ENCODE measurements at regions not wholly inside any gene's neighbourhood (a gene's known extent, or its start where the extent isn't known, plus 50 kb on each side); places are given as distances from the start of the nearest gene placed in this dataset.

GRCh38 chr12:93130366-93131054, 201.4 kb upstream of the EEA1 start:
- no peak overlapping the region for H3K27ac ChIP-seq (ENCODE audit: low read depth in 2 of 2, low read length in 1 of 2)
- H2AFZ ChIP-seq (ENCODE audit: low read depth), result no peak overlapping the region
- CTCF ChIA-PET, result no interaction called here
- 77% methylated on average over 4 of the region's 4 CpGs for WGBS (ENCODE audit: low lambda C conversion rate)
- no peaks in the 10 kb centered on the region for H3F3A ChIP-seq (replicated peaks; ENCODE audit: insufficient read depth)
- POLR2A ChIA-PET, result no interaction called here
- no peaks in the 10 kb centered on the region for H3K36me3 ChIP-seq (replicated peaks in 1 of 2; ENCODE audit: control insufficient read depth in 1 of 2, insufficient read depth in 2 of 2, low read length in 1 of 2)
- no peaks in the 10 kb centered on the region for H3K79me2 ChIP-seq (ENCODE audit: insufficient read depth)
- peaks cover 0 to 8% of the 10 kb centered on the region in 2 experiments; a peak in 2 of 4 replicates for H3K4me1 ChIP-seq (ENCODE audit: control insufficient read depth in 1 of 2, insufficient read depth in 2 of 2, low read depth in 1 of 2, low read length in 1 of 2)
- H4K20me1 ChIP-seq (ENCODE audit: insufficient read depth), result no peaks in the 10 kb centered on the region
- no peaks in the 10 kb centered on the region for H3K27me3 ChIP-seq (ENCODE audit: insufficient read depth)
- no peak overlapping the region for H3K9ac ChIP-seq
- TF ChIP-seq FOXM1 (IDR thresholded peaks at IDR 0.05; ENCODE audit: low read depth) (no peak), ZBTB33 (IDR thresholded peaks at IDR 0.05; ENCODE audit: borderline replicate concordance, low read depth) (no peak), FOXJ3 (CRISPR knock-in tag; IDR thresholded peaks at IDR 0.05) (no peak), REST (IDR thresholded peaks at IDR 0.05; ENCODE audit: low read depth, low read length) (no peak), MEF2A (IDR thresholded peaks at IDR 0.05; ENCODE audit: borderline replicate concordance, low read depth) (no peak), SIN3A (IDR thresholded peaks at IDR 0.05; ENCODE audit: borderline replicate concordance, low read depth, low read length) (no peak), MXI1 (IDR thresholded peaks at IDR 0.05; ENCODE audit: low read depth, low read length) (no peak), TEAD4 (IDR thresholded peaks at IDR 0.05; ENCODE audit: borderline replicate concordance, insufficient read depth) (no peak), EZH2phosphoT487 (IDR thresholded peaks at IDR 0.05; ENCODE audit: borderline replicate concordance, low read depth) (no peak), ELF1 (IDR thresholded peaks at IDR 0.05) (no peak), NFIC (IDR thresholded peaks at IDR 0.05; ENCODE audit: borderline replicate concordance) (no peak), RXRA (IDR thresholded peaks at IDR 0.05; ENCODE audit: borderline replicate concordance, low read depth) (no peak), GABPA (IDR thresholded peaks at IDR 0.05; ENCODE audit: low read depth) (no peak)
- TF ChIP-seq, protein P1, sequence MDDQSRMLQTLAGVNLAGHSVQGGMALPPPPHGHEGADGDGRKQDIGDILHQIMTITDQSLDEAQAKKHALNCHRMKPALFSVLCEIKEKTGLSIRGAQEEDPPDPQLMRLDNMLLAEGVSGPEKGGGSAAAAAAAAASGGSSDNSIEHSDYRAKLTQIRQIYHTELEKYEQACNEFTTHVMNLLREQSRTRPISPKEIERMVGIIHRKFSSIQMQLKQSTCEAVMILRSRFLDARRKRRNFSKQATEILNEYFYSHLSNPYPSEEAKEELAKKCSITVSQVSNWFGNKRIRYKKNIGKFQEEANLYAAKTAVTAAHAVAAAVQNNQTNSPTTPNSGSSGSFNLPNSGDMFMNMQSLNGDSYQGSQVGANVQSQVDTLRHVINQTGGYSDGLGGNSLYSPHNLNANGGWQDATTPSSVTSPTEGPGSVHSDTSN (IDR thresholded peaks at IDR 0.05), result no peak
- TF ChIP-seq, protein P2, sequence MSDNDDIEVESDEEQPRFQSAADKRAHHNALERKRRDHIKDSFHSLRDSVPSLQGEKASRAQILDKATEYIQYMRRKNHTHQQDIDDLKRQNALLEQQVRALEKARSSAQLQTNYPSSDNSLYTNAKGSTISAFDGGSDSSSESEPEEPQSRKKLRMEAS (IDR thresholded peaks at IDR 0.05; ENCODE audit: low read depth), result no peak
- TF ChIP-seq, protein P3, sequence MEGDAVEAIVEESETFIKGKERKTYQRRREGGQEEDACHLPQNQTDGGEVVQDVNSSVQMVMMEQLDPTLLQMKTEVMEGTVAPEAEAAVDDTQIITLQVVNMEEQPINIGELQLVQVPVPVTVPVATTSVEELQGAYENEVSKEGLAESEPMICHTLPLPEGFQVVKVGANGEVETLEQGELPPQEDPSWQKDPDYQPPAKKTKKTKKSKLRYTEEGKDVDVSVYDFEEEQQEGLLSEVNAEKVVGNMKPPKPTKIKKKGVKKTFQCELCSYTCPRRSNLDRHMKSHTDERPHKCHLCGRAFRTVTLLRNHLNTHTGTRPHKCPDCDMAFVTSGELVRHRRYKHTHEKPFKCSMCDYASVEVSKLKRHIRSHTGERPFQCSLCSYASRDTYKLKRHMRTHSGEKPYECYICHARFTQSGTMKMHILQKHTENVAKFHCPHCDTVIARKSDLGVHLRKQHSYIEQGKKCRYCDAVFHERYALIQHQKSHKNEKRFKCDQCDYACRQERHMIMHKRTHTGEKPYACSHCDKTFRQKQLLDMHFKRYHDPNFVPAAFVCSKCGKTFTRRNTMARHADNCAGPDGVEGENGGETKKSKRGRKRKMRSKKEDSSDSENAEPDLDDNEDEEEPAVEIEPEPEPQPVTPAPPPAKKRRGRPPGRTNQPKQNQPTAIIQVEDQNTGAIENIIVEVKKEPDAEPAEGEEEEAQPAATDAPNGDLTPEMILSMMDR (IDR thresholded peaks at IDR 0.05), result no peak
- no peaks in the 10 kb centered on the region for H3K9me3 ChIP-seq
- no peak overlapping the region for H3K4me2 ChIP-seq
- no peak overlapping the region for H3K4me3 ChIP-seq (ENCODE audit: low read depth in 2 of 2, low read length in 1 of 2)
- no peak for DNase-seq
- no peaks in the 10 kb centered on the region for H3K9me2 ChIP-seq

Measured in SK-N-SH (cell line).